ENCODE measurements at regions not wholly inside any gene's neighbourhood (a gene's known extent, or its start where the extent isn't known, plus 50 kb on each side); places are given as distances from the start of the nearest gene placed in this dataset.

DNA sequence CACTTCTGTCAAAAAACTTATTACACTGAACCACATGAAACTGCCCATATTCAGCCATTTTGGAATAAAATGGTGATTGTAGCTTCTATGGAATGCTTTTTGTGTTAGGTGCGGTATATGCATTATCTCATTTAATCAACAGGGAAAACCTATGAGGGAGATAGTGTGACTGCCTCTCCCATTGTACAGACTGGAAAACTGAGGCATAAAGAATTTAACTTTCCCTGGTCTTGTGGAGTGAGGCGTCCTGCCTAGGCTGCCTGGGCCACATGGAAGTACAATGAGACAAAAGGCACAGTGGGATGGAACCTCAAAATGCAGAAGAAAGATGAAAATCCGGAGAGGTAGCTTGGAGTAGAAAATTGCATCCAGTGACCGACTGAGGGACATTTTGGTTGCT, 80.2 kb downstream of the RPLP1 start:
- TF ChIP-seq, protein P1, sequence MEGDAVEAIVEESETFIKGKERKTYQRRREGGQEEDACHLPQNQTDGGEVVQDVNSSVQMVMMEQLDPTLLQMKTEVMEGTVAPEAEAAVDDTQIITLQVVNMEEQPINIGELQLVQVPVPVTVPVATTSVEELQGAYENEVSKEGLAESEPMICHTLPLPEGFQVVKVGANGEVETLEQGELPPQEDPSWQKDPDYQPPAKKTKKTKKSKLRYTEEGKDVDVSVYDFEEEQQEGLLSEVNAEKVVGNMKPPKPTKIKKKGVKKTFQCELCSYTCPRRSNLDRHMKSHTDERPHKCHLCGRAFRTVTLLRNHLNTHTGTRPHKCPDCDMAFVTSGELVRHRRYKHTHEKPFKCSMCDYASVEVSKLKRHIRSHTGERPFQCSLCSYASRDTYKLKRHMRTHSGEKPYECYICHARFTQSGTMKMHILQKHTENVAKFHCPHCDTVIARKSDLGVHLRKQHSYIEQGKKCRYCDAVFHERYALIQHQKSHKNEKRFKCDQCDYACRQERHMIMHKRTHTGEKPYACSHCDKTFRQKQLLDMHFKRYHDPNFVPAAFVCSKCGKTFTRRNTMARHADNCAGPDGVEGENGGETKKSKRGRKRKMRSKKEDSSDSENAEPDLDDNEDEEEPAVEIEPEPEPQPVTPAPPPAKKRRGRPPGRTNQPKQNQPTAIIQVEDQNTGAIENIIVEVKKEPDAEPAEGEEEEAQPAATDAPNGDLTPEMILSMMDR (conservative IDR thresholded peaks at IDR 0.05) = no peak
- TF ChIP-seq EZH2 (IDR thresholded peaks at IDR 0.05; ENCODE audit: low read depth) = no peak

Measured in PC-9 (cell line).